ENCODE measurements at regions not wholly inside any gene's neighbourhood (a gene's known extent, or its start where the extent isn't known, plus 50 kb on each side); places are given as distances from the start of the nearest gene placed in this dataset.

DNA sequence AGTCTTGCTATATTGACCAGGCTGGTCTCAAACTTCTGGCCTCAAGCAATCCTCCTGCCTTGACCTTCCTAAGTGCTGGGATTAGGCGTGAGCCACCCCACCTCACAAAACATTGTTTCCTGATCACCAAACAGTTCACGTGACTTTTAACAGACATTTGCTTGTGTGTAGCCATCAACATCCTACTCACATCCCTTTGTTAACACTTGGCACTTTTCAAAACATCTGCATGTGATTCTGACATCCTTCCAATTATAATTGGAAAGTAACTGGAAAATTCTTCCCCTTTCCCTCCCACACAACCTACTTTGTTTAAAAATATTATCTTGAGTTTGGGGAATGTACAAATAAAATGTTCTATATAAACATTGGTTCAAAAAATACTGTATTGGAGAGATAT, 317.9 kb downstream of the PCNX1 start:
- TF ChIP-seq, protein P1, sequence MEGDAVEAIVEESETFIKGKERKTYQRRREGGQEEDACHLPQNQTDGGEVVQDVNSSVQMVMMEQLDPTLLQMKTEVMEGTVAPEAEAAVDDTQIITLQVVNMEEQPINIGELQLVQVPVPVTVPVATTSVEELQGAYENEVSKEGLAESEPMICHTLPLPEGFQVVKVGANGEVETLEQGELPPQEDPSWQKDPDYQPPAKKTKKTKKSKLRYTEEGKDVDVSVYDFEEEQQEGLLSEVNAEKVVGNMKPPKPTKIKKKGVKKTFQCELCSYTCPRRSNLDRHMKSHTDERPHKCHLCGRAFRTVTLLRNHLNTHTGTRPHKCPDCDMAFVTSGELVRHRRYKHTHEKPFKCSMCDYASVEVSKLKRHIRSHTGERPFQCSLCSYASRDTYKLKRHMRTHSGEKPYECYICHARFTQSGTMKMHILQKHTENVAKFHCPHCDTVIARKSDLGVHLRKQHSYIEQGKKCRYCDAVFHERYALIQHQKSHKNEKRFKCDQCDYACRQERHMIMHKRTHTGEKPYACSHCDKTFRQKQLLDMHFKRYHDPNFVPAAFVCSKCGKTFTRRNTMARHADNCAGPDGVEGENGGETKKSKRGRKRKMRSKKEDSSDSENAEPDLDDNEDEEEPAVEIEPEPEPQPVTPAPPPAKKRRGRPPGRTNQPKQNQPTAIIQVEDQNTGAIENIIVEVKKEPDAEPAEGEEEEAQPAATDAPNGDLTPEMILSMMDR (IDR thresholded peaks at IDR 0.05 in 8 of 11, conservative IDR thresholded peaks at IDR 0.05 in 3 of 11), result no peak
- TF ChIP-seq POLR2A (IDR thresholded peaks at IDR 0.05), result no peak
- TF ChIP-seq POLR2AphosphoS5 (IDR thresholded peaks at IDR 0.05), result no peak
